Fibroblast of lung (primary cell): ENCODE measurements at regions not wholly inside any gene's neighbourhood (a gene's known extent, or its start where the extent isn't known, plus 50 kb on each side); places are given as distances from the start of the nearest gene placed in this dataset.
A peak's percentile ranks its signal among the peaks of the same experiment; 100 is the strongest.

ENCODE experiments used
- DNase-seq, 2 donors: peaks; one replicate each; pipeline versions ENCODE4 v3.0.0 to v3.0.0-alpha.2; 2010; ENCODE audit warnings: low read depth in 2 of 2
- H2AFZ ChIP-seq: 2 replicates; pipeline ENCODE4 v1.5.1; 2012; ENCODE audit warnings: low read length, control low read depth, inconsistent platforms
- H3K27ac ChIP-seq: 2 replicates; pipeline ENCODE4 v1.5.1; 2011; ENCODE audit warnings: low read length, control low read depth; ENCODE audit not compliant: insufficient read depth
- H3K27me3 ChIP-seq: 2 replicates; pipeline ENCODE4 v1.5.1; 2011; ENCODE audit warnings: mild to moderate bottlenecking, low read length; ENCODE audit not compliant: control insufficient read depth, insufficient read depth
- H3K36me3 ChIP-seq: 2 replicates; pipeline ENCODE4 v1.5.1; 2011; ENCODE audit warnings: low read length; ENCODE audit not compliant: control insufficient read depth, insufficient read depth
- H3K4me1 ChIP-seq: 2 replicates; pipeline ENCODE4 v1.5.1; 2011; ENCODE audit warnings: low read length; ENCODE audit not compliant: control insufficient read depth, insufficient read depth; ENCODE audit errors: extremely low read depth
- H3K4me2 ChIP-seq: 2 replicates; pipeline ENCODE4 v1.5.1; 2011; ENCODE audit warnings: low read length, control low read depth; ENCODE audit not compliant: insufficient read depth; ENCODE audit errors: extremely low read depth
- H3K4me3 ChIP-seq, 4 experiments: fragments of 200-600 bp in 1 of 4; sonication (generic) in 1 of 4; replicated peaks in 1 of 4; 2 replicates each; pipeline ENCODE4 v1.5.1; 2011 to 2016; ENCODE audit warnings: low read length in 4 of 4, low read depth in 3 of 4, mild to moderate bottlenecking in 3 of 4, control low read depth in 2 of 4, inconsistent platforms in 1 of 4, mixed read lengths in 1 of 4; ENCODE audit not compliant: insufficient read depth in 1 of 4; ENCODE audit errors: control extremely low read depth in 1 of 4
- H3K79me2 ChIP-seq: 2 replicates; pipeline ENCODE4 v1.5.1; 2012; ENCODE audit warnings: mild to moderate bottlenecking, low read length, inconsistent platforms; ENCODE audit not compliant: control insufficient read depth, insufficient read depth
- H3K9ac ChIP-seq: 2 replicates; pipeline ENCODE4 v1.5.1; 2011; ENCODE audit warnings: mild to moderate bottlenecking, low read length, control low read depth; ENCODE audit not compliant: insufficient read depth
- H3K9me3 ChIP-seq: 2 replicates; pipeline ENCODE4 v1.5.1; 2012; ENCODE audit warnings: low read depth, low read length; ENCODE audit not compliant: control insufficient read depth, insufficient read depth
- H4K20me1 ChIP-seq: 2 replicates; pipeline ENCODE4 v1.5.1; 2011; ENCODE audit warnings: low read length; ENCODE audit not compliant: control insufficient read depth, insufficient read depth; ENCODE audit errors: extremely low read depth
- CTCF ChIP-seq, 2 donors: IDR thresholded peaks in 1 of 2; conservative IDR thresholded peaks in 1 of 2; 1 replicate in 1 of 2; 2 replicates in 1 of 2; pipeline ENCODE4 v1.5.1; 2011 to 2012; ENCODE audit warnings: low read length in 2 of 2, control low read depth in 1 of 2, inconsistent platforms in 1 of 2, low read depth in 1 of 2, mild to moderate bottlenecking in 1 of 2
- EZH2 ChIP-seq: IDR thresholded peaks from 2 replicates; pipeline ENCODE4 v1.5.1; 2012; ENCODE audit warnings: low read length, control low read depth, mild to moderate bottlenecking; ENCODE audit errors: missing control alignments

- no peak for DNase-seq
- Histone ChIP-seq H4K20me1 (no peaks in the 10 kb centered on the region), H3K4me3 (no peak overlapping the region), H3K9ac (no peak overlapping the region), H3K4me2 (no peak overlapping the region), H2AFZ (no peak overlapping the region), H3K4me1 (no peaks in the 10 kb centered on the region), H3K36me3 (no peaks in the 10 kb centered on the region), H3K27me3 (no peaks in the 10 kb centered on the region), H3K27ac (no peak overlapping the region), H3K79me2 (no peaks in the 10 kb centered on the region), H3K9me3 (no peaks in the 10 kb centered on the region)
- TF ChIP-seq EZH2 (no peak), CTCF (conservative IDR thresholded peaks at IDR 0.05 in 1 of 2, IDR thresholded peaks at IDR 0.05 in 1 of 2; ENCODE audit: low read depth in 1 of 2, low read length in 2 of 2) (no peak)
These were observed 268.9 kb upstream of the KLF6 start for GRCh38 chr10:4053940-4054339.

- peak overlapping the region; percentile 97 for H3K4me2 ChIP-seq
- no peaks in the 10 kb centered on the region for H3K4me1 ChIP-seq
- H3K9ac ChIP-seq: no peak overlapping the region
- DNase-seq: no peak
- H3K9me3 ChIP-seq: no peaks in the 10 kb centered on the region
- H2AFZ ChIP-seq: peak overlapping the region; percentile 75
- peak overlapping the region; percentile 27 to 50 (median 46) for H3K4me3 ChIP-seq
- no peaks in the 10 kb centered on the region for H4K20me1 ChIP-seq
- no peaks in the 10 kb centered on the region for H3K27me3 ChIP-seq
- no peaks in the 10 kb centered on the region for H3K36me3 ChIP-seq
- TF ChIP-seq EZH2: no peak
- TF ChIP-seq CTCF (conservative IDR thresholded peaks at IDR 0.05 in 1 of 2, IDR thresholded peaks at IDR 0.05 in 1 of 2; ENCODE audit: low read depth in 1 of 2, low read length in 2 of 2): no peak
- H3K27ac ChIP-seq: peak overlapping the region; percentile 73
- H3K79me2 ChIP-seq: no peaks in the 10 kb centered on the region
These were observed 266.7 kb upstream of the KLF6 start for GRCh38 chr10:4051641-4052151.

GRCh38 chr10:4051011-4051640, 266.1 kb upstream of the KLF6 start:
- peak overlapping the region; percentile 27 to 50 (median 46) for H3K4me3 ChIP-seq
- no peaks in the 10 kb centered on the region for H3K4me1 ChIP-seq
- H2AFZ ChIP-seq: peak overlapping the region; percentile 82
- H3K9me3 ChIP-seq: no peaks in the 10 kb centered on the region
- H3K9ac ChIP-seq: no peak overlapping the region
- peak overlapping the region; percentile 73 for H3K27ac ChIP-seq
- DNase-seq: peak in 1 of 2 donors; percentile 83
- H3K36me3 ChIP-seq: no peaks in the 10 kb centered on the region
- H4K20me1 ChIP-seq: no peaks in the 10 kb centered on the region
- H3K4me2 ChIP-seq: peak overlapping the region; percentile 97
- no peaks in the 10 kb centered on the region for H3K27me3 ChIP-seq
- H3K79me2 ChIP-seq: no peaks in the 10 kb centered on the region
- TF ChIP-seq CTCF (conservative IDR thresholded peaks at IDR 0.05 in 1 of 2, IDR thresholded peaks at IDR 0.05 in 1 of 2; ENCODE audit: low read depth in 1 of 2, low read length in 2 of 2) (no peak), EZH2 (no peak)
